K562 (cell line): ENCODE measurements at regions not wholly inside any gene's neighbourhood (a gene's known extent, or its start where the extent isn't known, plus 50 kb on each side); places are given as distances from the start of the nearest gene placed in this dataset.

Experiments used
- ATAC-seq: fragments of 200-7000 bp; cut with Tn5 transposase; 3 replicates; pipeline ENCODE4 v1.9.1; 2020; ENCODE audit warnings: moderate library complexity
- BruUV-seq: library from RNA; stranded (reverse); fragments of 400-500 nt; replicated peaks from 2 replicates; lab custom pipeline; 2021; lab: Mats Ljungman, UMichigan
- CTCF ChIA-PET: fragments of 300-600 bp; formaldehyde crosslinking; extraction: SDS; loops from one replicate; lab custom pipeline; 2021; ENCODE audit warnings: low intra/inter-chr PET ratio; lab: Yijun Ruan, JAX
- POLR2A ChIA-PET: fragments of 300-600, 350-650 bp; sonication (Branson Sonifier 250); formaldehyde crosslinking; extraction: SDS; loops from one replicate; lab custom pipeline; 2021; ENCODE audit warnings: antibody characterized with exemption, inconsistent platforms; lab: Yijun Ruan, JAX
- DNase-seq, 4 experiments: peaks; one replicate each; pipeline versions ENCODE4 v3.0.0 to v3.0.0-alpha.2; 2011 to 2018; ENCODE audit warnings: low spot score in 3 of 4, mixed read lengths in 3 of 4; ENCODE audit errors: extremely low read depth in 1 of 4
- FAIRE-seq: peaks from 2 replicates; lab custom pipeline; 2011; peaks lifted over from hg19 to GRCh38; lab: Jason Lieb, UNC
- H2AFZ ChIP-seq: 2 replicates; pipeline ENCODE4 v1.6.0; 2011; ENCODE audit warnings: low read depth, low read length, control low read depth, inconsistent platforms
- H3K27ac ChIP-seq: fragments of 200-600 bp; 3 replicates; pipeline ENCODE4 v1.8.0; 2011; ENCODE audit warnings: low read depth, mild to moderate bottlenecking, control low read depth, inconsistent platforms, low read length, moderate library complexity, mixed read lengths; ENCODE audit errors: extremely low read depth
- H3K27me3 ChIP-seq, 2 experiments: fragments of 300-600 bp in 1 of 2; 2 replicates in 1 of 2; 3 replicates in 1 of 2; pipeline versions ENCODE4 v1.6.0 to v1.8.0; 2011; ENCODE audit warnings: inconsistent platforms in 2 of 2, low read length in 2 of 2, mild to moderate bottlenecking in 1 of 2, mixed read lengths in 1 of 2, moderate library complexity in 1 of 2; ENCODE audit not compliant: control insufficient read depth in 2 of 2, insufficient read depth in 2 of 2
- H3K36me3 ChIP-seq: fragments of 300-600 bp; 3 replicates; pipeline ENCODE4 v1.8.0; 2011; ENCODE audit warnings: mild to moderate bottlenecking, low read length, inconsistent platforms; ENCODE audit not compliant: control insufficient read depth, insufficient read depth
- H3K4me1 ChIP-seq, 2 experiments: fragments of 200-600 bp in 1 of 2; replicated peaks in 1 of 2; 2 replicates in 1 of 2; 3 replicates in 1 of 2; pipeline versions ENCODE4 v1.5.1 to v1.8.0; 2011; ENCODE audit warnings: inconsistent platforms in 2 of 2, low read length in 2 of 2, mild to moderate bottlenecking in 1 of 2, mixed read lengths in 1 of 2, moderate library complexity in 1 of 2; ENCODE audit not compliant: control insufficient read depth in 2 of 2, insufficient read depth in 2 of 2
- H3K4me2 ChIP-seq: 2 replicates; pipeline ENCODE4 v1.6.1; 2011; ENCODE audit warnings: low read length, control low read depth, inconsistent platforms, mixed read lengths; ENCODE audit not compliant: insufficient read depth
- H3K4me3 ChIP-seq: fragments of 200-600 bp; sonication (generic), shearing (Covaris generic); 2 replicates; pipeline ENCODE4 v1.5.1; 2016; ENCODE audit warnings: control low read depth, inconsistent platforms
- H3K79me2 ChIP-seq: fragments of 200-600 bp; 3 replicates; pipeline ENCODE4 v1.8.0; 2011; ENCODE audit warnings: low read length, inconsistent platforms; ENCODE audit not compliant: control insufficient read depth, insufficient read depth
- H3K9ac ChIP-seq, 2 experiments: 2 replicates each; pipeline versions ENCODE4 v1.6.0 to v1.6.1; 2011; ENCODE audit warnings: low read depth in 2 of 2, low read length in 2 of 2, control low read depth in 1 of 2, inconsistent platforms in 1 of 2, mild to moderate bottlenecking in 1 of 2, mixed read lengths in 1 of 2; ENCODE audit not compliant: insufficient read depth in 1 of 2
- H3K9me1 ChIP-seq: one replicate; pipeline ENCODE4 v1.6.0; 2011; ENCODE audit warnings: inconsistent platforms, mild to moderate bottlenecking, low read length, moderate library complexity; ENCODE audit not compliant: control insufficient read depth, insufficient read depth
- H3K9me3 ChIP-seq: replicated peaks from 2 replicates; pipeline ENCODE4 v1.5.1; 2011; ENCODE audit warnings: low read depth, low read length, inconsistent platforms; ENCODE audit not compliant: control insufficient read depth, insufficient read depth
- H4K20me1 ChIP-seq: replicated peaks from 2 replicates; pipeline ENCODE4 v1.6.1; 2011; ENCODE audit warnings: low read length, inconsistent platforms, mixed read lengths; ENCODE audit not compliant: control insufficient read depth, insufficient read depth
- ETV6 ChIP-seq, 3 experiments: fragments of 150-350 bp in 1 of 3; sonication (generic) in 1 of 3; formaldehyde crosslinking in 1 of 3; IDR thresholded peaks; 2 replicates each; pipeline versions ENCODE4 v1.6.1 to v1.8.0; 2014 to 2022; ENCODE audit warnings: borderline replicate concordance in 2 of 3, low read depth in 2 of 3, antibody characterized with exemption in 1 of 3, low read length in 1 of 3, mild to moderate bottlenecking in 1 of 3, missing genetic modification reagents in 1 of 3
- NBN ChIP-seq: fragments of 450-650 bp; IDR thresholded peaks from 2 replicates; pipeline ENCODE4 v1.6.1; 2016; ENCODE audit warnings: low read depth, mild to moderate bottlenecking
- RCOR1 ChIP-seq, 2 experiments: IDR thresholded peaks; 2 replicates each; pipeline ENCODE4 v1.6.1; 2012; ENCODE audit warnings: low read depth in 2 of 2, low read length in 2 of 2, borderline replicate concordance in 1 of 2, improper control_type of control experiment in 1 of 2
- SREBF2 ChIP-seq: sonication (generic); formaldehyde crosslinking; IDR thresholded peaks from 2 replicates; pipeline ENCODE4 v1.4.0; 2020; ENCODE audit warnings: mild to moderate bottlenecking, missing genetic modification reagents
- ZNF695 ChIP-seq: fragments of 450-650 bp; formaldehyde crosslinking; IDR thresholded peaks from 2 replicates; pipeline ENCODE4 v1.4.0; 2020; ENCODE audit warnings: mild to moderate bottlenecking, moderate library complexity
- ZSCAN29 ChIP-seq: fragments of 450-650 bp; IDR thresholded peaks from 2 replicates; pipeline ENCODE4 v1.6.1; 2017
- WGBS: fragments of 100-300 bp; shearing (Covaris generic); methylation state at CpG from one replicate; pipeline ENCODE4 v1.1.6; 2016; ENCODE audit warnings: low coverage, mixed read lengths; ENCODE audit not compliant: insufficient coverage; ENCODE audit errors: missing lambda C conversion rate; 5-methylcytosine and 5-hydroxymethylcytosine counted together
- in situ Hi-C: fragments of 300-500 bp; cut with MboI; formaldehyde crosslinking; loops from 4 replicates; pipeline ENCODE4 v1.15.0; 2018; ENCODE audit warnings: inconsistent platforms, mixed read lengths
- intact Hi-C: fragments of 100-400 bp; cut with micrococcal nuclease; formaldehyde crosslinking; loops from 2 replicates; pipeline ENCODE4 v1.14.2; 2022
- TF ChIP-seq, protein P1 (sequence below): fragments of 250-450 bp; sonication (Bioruptor Pico); IDR thresholded peaks from 2 replicates; pipeline ENCODE4 v1.8.0; 2022; ENCODE audit warnings: inconsistent platforms, mild to moderate bottlenecking, moderate library complexity, borderline replicate concordance
- TF ChIP-seq, protein P2 (sequence below): fragments of 250-450 bp; sonication (Bioruptor Pico); IDR thresholded peaks from 2 replicates; pipeline ENCODE4 v1.8.0; 2021; ENCODE audit warnings: moderate library complexity, mild to moderate bottlenecking, inconsistent platforms

DNA sequence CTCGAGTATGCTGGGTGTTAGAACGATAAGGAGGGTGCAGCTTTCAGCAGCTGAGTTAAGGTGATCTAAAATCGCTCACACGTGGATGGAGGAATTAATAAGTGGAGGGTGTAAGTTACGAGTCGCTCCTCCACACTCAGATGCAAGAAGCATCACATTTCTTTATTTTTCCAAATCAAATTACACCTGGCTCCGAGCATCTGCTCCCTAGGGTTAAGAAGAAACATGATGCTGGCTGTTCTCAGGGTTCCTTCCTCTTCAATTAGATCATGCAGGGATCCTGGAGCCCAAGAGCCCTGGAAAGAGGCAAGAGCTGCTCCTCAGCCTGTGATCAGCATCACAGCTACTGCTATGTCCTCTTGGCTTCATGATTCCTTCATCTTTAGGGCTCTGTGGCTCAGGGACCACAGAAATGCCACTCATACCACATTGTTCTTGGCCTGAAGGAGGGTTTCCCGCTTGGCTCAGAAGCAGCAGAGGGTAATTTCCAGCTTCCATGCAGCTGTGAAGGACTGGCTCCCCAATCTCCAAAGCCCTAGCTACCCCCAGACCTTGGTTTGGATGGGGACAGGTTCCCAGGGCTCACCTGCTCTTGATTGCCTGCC, 235.9 kb upstream of the ZNF32 start:
- H3K4me1 ChIP-seq: no peaks in the 10 kb centered on the region
- H3K9me3 ChIP-seq: no peaks in the 10 kb centered on the region
- H3K4me2 ChIP-seq: no peak overlapping the region
- no peaks in the 10 kb centered on the region for H3K36me3 ChIP-seq
- POLR2A ChIA-PET: interaction anchor here (0.5 to 0.7 kb wide), 3 partner anchors 11 to 195 kb away, joined by 3 read pairs; no protein-coding TSS in a partner anchor
- H3K79me2 ChIP-seq: no peaks in the 10 kb centered on the region
- DNase-seq (no peak), FAIRE-seq (no peak), ATAC-seq (no peak)
- no peak overlapping the region for H3K9ac ChIP-seq
- BruUV-seq: no TSS peak
- under 1% methylated on average over 8 of the region's 8 CpGs for WGBS
- intact Hi-C loops (no loop called here), in situ Hi-C loops (no loop called here)
- 0 out of 2 replicates have a peak, but pooled peaks cover 5% of the 10 kb centered on the region for H4K20me1 ChIP-seq
- H2AFZ ChIP-seq: no peak overlapping the region
- TF ChIP-seq ZNF695 (no peak), ETV6 (IDR thresholded peaks at IDR 0.05; ENCODE audit: borderline replicate concordance in 1 of 2, low read depth in 2 of 2, low read length in 1 of 2) (no peak), ETV6 (CRISPR knock-in tag; IDR thresholded peaks at IDR 0.05; ENCODE audit: borderline replicate concordance) (no peak), SREBF2 (no peak), ZSCAN29 (no peak), NBN (no peak), RCOR1 (IDR thresholded peaks at IDR 0.05; ENCODE audit: borderline replicate concordance in 1 of 2, low read depth in 2 of 2, low read length in 2 of 2) (no peak)
- TF ChIP-seq, protein P1, sequence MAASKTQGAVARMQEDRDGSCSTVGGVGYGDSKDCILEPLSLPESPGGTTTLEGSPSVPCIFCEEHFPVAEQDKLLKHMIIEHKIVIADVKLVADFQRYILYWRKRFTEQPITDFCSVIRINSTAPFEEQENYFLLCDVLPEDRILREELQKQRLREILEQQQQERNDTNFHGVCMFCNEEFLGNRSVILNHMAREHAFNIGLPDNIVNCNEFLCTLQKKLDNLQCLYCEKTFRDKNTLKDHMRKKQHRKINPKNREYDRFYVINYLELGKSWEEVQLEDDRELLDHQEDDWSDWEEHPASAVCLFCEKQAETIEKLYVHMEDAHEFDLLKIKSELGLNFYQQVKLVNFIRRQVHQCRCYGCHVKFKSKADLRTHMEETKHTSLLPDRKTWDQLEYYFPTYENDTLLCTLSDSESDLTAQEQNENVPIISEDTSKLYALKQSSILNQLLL (CRISPR knock-in tag): no peak
- TF ChIP-seq, protein P2, sequence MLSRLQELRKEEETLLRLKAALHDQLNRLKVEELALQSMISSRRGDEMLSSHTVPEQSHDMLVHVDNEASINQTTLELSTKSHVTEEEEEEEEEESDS (CRISPR knock-in tag): no peak
- no peaks in the 10 kb centered on the region for H3K9me1 ChIP-seq
- H3K4me3 ChIP-seq: no peak overlapping the region
- CTCF ChIA-PET: no interaction called here
- H3K27me3 ChIP-seq: peaks cover 7 to 14% of the 10 kb centered on the region in 2 experiments
- no peak overlapping the region for H3K27ac ChIP-seq
